OCI-LY1 (cell line): ENCODE measurements at regions not wholly inside any gene's neighbourhood (a gene's known extent, or its start where the extent isn't known, plus 50 kb on each side); places are given as distances from the start of the nearest gene placed in this dataset.

Experiments
- H2AFZ ChIP-seq: fragments of 200-600 bp; sonication (generic), shearing (Covaris generic); 2 replicates; pipeline ENCODE4 v1.6.0; 2014; ENCODE audit warnings: antibody characterized with exemption, mild to moderate bottlenecking, low read length
- H3F3A ChIP-seq: fragments of 200-600 bp; sonication (generic), shearing (Covaris generic); 2 replicates; pipeline ENCODE4 v1.6.0; 2014; ENCODE audit warnings: mild to moderate bottlenecking, antibody characterized with exemption, low read length, moderate library complexity; ENCODE audit not compliant: insufficient read depth
- H3K27ac ChIP-seq: fragments of 200-600 bp; sonication (generic); 2 replicates; pipeline ENCODE4 v1.5.1; 2014; ENCODE audit warnings: low read length, mixed run types, mild to moderate bottlenecking, low read depth; ENCODE audit not compliant: poor library complexity, severe bottlenecking
- H3K27me3 ChIP-seq: fragments of 200-600 bp; sonication (generic); 2 replicates; pipeline ENCODE4 v1.6.0; 2014; ENCODE audit warnings: antibody characterized with exemption, mild to moderate bottlenecking, low read length, moderate library complexity; ENCODE audit not compliant: insufficient read depth
- H3K36me3 ChIP-seq: fragments of 200-600 bp; sonication (generic); 2 replicates; pipeline ENCODE4 v1.6.1; 2014; ENCODE audit warnings: mild to moderate bottlenecking, antibody characterized with exemption, low read length, moderate library complexity, mixed read lengths; ENCODE audit not compliant: insufficient read depth
- H3K4me1 ChIP-seq: fragments of 200-600 bp; sonication (generic); 2 replicates; pipeline ENCODE4 v1.5.1; 2014; ENCODE audit warnings: mild to moderate bottlenecking, low read length, moderate library complexity; ENCODE audit not compliant: insufficient read depth, severe bottlenecking
- H3K4me2 ChIP-seq: fragments of 200-600 bp; sonication (generic), shearing (Covaris generic); 2 replicates; pipeline ENCODE4 v1.6.1; 2014; ENCODE audit warnings: low read length
- H3K4me3 ChIP-seq: fragments of 200-600 bp; sonication (generic); 2 replicates; pipeline ENCODE4 v1.5.1; 2014; ENCODE audit warnings: low read length, low read depth, mild to moderate bottlenecking, mixed read lengths; ENCODE audit not compliant: poor library complexity, severe bottlenecking
- H3K79me2 ChIP-seq: fragments of 200-600 bp; shearing (Covaris generic); 2 replicates; pipeline ENCODE4 v1.6.1; 2016; ENCODE audit warnings: mixed run types, low read length, mixed read lengths; ENCODE audit not compliant: insufficient read depth
- H3K9ac ChIP-seq: fragments of 200-600 bp; sonication (generic), shearing (Covaris generic); 2 replicates; pipeline ENCODE4 v1.6.1; 2014; ENCODE audit warnings: mild to moderate bottlenecking, low read length, mixed read lengths
- H3K9me2 ChIP-seq: fragments of 200-600 bp; sonication (generic), shearing (Covaris generic); 2 replicates; pipeline ENCODE4 v1.6.1; 2014; ENCODE audit warnings: low read depth, mild to moderate bottlenecking, low read length, mixed read lengths
- H3K9me3 ChIP-seq: fragments of 200-600 bp; shearing (Covaris generic); 2 replicates; pipeline ENCODE4 v1.6.1; 2014; ENCODE audit warnings: low read length, mixed read lengths
- H4K20me1 ChIP-seq: fragments of 200-600 bp; sonication (generic), shearing (Covaris generic); 2 replicates; pipeline ENCODE4 v1.6.0; 2016; ENCODE audit warnings: mild to moderate bottlenecking, low read length; ENCODE audit not compliant: insufficient read depth
- CTCF ChIP-seq: fragments of 200-600 bp; sonication (generic), shearing (Covaris generic); IDR thresholded peaks from 2 replicates; pipeline ENCODE4 v1.5.1; 2017; ENCODE audit warnings: mild to moderate bottlenecking, antibody characterized with exemption, low read length, moderate library complexity, mixed read lengths
- EZH2 ChIP-seq: fragments of 200-600 bp; sonication (generic), shearing (Covaris generic); IDR thresholded peaks from 2 replicates; pipeline ENCODE4 v1.8.0; 2017; ENCODE audit warnings: borderline replicate concordance, mixed run types, mild to moderate bottlenecking, antibody characterized with exemption, low read length, moderate library complexity, mixed read lengths

- Histone ChIP-seq H3K4me1 (no peaks in the 10 kb centered on the region), H3K79me2 (no peaks in the 10 kb centered on the region), H3K36me3 (no peaks in the 10 kb centered on the region), H4K20me1 (no peaks in the 10 kb centered on the region), H3K4me2 (no peak overlapping the region), H3K9ac (no peak overlapping the region), H3K4me3 (no peak overlapping the region), H3K27ac (no peak overlapping the region), H3K9me2 (no peaks in the 10 kb centered on the region), H3F3A (no peaks in the 10 kb centered on the region), H3K9me3 (no peaks in the 10 kb centered on the region), H2AFZ (no peak overlapping the region), H3K27me3 (no peaks in the 10 kb centered on the region; the same call in 1 of the 2 replicates)
- no peak for TF ChIP-seq EZH2
- no peak for TF ChIP-seq CTCF
Measured at GRCh38 chr2:181761175-181761574, 80.9 kb upstream of the NEUROD1 start.

- Histone ChIP-seq H3K4me3 (no peak overlapping the region), H3K9me3 (no peaks in the 10 kb centered on the region), H4K20me1 (no peaks in the 10 kb centered on the region), H3K4me1 (no peaks in the 10 kb centered on the region), H3K27me3 (no peaks in the 10 kb centered on the region; the same call in 1 of the 2 replicates), H2AFZ (no peak overlapping the region), H3K36me3 (no peaks in the 10 kb centered on the region), H3K9me2 (no peaks in the 10 kb centered on the region), H3K4me2 (no peak overlapping the region), H3K27ac (no peak overlapping the region), H3K9ac (no peak overlapping the region), H3F3A (no peaks in the 10 kb centered on the region), H3K79me2 (no peaks in the 10 kb centered on the region)
- no peak for TF ChIP-seq CTCF
- TF ChIP-seq EZH2, result no peak
Measured at GRCh38 chr2:181762000-181762399, 81.7 kb upstream of the NEUROD1 start.

- no peaks in the 10 kb centered on the region for H3K4me1 ChIP-seq
Measured at GRCh38 chr2:181762848-181763247, 82.5 kb upstream of the NEUROD1 start.

More at GRCh38 chr2:181762848-181763247, 82.5 kb upstream of the NEUROD1 start:
- no peak for TF ChIP-seq CTCF
- TF ChIP-seq EZH2, result no peak
- Histone ChIP-seq H4K20me1 (no peaks in the 10 kb centered on the region), H3K4me2 (no peak overlapping the region), H3K27me3 (no peaks in the 10 kb centered on the region; the same call in 1 of the 2 replicates), H3K9me2 (no peaks in the 10 kb centered on the region), H3K27ac (no peak overlapping the region), H3K9me3 (no peaks in the 10 kb centered on the region), H3F3A (no peaks in the 10 kb centered on the region), H3K4me3 (no peak overlapping the region), H3K36me3 (no peaks in the 10 kb centered on the region), H3K9ac (no peak overlapping the region), H3K79me2 (no peaks in the 10 kb centered on the region), H2AFZ (no peak overlapping the region)
